ENCODE measurements at regions not wholly inside any gene's neighbourhood (a gene's known extent, or its start where the extent isn't known, plus 50 kb on each side); places are given as distances from the start of the nearest gene placed in this dataset.

DNA sequence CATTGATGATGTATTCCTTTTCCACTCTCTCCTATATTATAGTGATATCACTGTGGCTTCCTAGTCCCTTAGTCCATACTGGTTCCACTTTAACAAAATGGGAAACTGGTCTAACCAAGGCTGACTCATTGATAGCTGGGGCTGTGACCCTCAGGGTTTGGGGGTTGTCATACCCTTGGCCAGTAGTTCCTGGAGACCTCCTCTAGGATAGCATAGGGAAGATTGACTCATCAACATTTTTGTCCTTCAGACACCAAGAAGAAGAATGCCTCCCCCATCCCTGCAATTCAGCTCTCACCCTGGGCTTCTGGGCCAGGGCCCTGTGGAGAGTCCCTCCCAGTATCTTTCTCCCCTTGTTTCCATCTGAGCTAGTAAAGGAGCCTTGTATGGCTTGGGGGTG lies 68.8 kb upstream of the PRPS1 start:
- H3K27me3 ChIP-seq (ENCODE audit: control insufficient read depth, insufficient read depth, low read length) = no peaks in the 10 kb centered on the region
- no peak overlapping the region for H3K27ac ChIP-seq (ENCODE audit: low read length)
- H3K4me3 ChIP-seq (ENCODE audit: low read length) = no peak overlapping the region
- no peak for DNase-seq
- H3K9me3 ChIP-seq (ENCODE audit: control insufficient read depth, low read depth, low read length) = no peaks in the 10 kb centered on the region
- H3K4me1 ChIP-seq (ENCODE audit: control insufficient read depth, insufficient read depth, low read length) = no peaks in the 10 kb centered on the region
- no peaks in the 10 kb centered on the region for H3K36me3 ChIP-seq (ENCODE audit: control insufficient read depth, insufficient read depth, low read length)

DNA sequence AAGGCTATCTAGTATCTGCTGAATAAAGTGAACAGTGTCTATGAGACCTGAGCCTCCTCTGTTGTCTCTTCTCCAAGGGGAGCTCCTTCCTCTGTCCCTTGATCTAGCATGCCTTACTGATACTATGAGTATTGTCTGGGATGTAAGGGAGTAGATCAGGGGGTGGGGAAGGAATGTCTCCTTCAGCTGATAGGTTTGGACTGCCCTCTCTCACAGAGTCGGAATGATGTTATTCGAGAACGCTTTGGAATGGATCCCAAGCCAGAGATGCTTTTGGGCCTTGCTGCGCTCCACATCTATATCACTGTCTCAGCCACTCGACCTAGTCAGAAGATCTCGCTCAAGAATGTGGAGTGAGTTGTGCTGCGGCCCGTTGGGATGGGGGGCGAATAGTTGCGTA lies 68.3 kb upstream of the PRPS1 start:
- H3K27ac ChIP-seq (ENCODE audit: low read length) = no peak overlapping the region
- H3K27me3 ChIP-seq (ENCODE audit: control insufficient read depth, insufficient read depth, low read length) = no peaks in the 10 kb centered on the region
- H3K36me3 ChIP-seq (ENCODE audit: control insufficient read depth, insufficient read depth, low read length) = no peaks in the 10 kb centered on the region
- WGBS (ENCODE audit: insufficient coverage, low lambda C conversion rate) = no CpG with 5 or more reads among the region's 10 CpGs
- H3K4me1 ChIP-seq (ENCODE audit: control insufficient read depth, insufficient read depth, low read length) = no peaks in the 10 kb centered on the region
- no peak overlapping the region for H3K4me3 ChIP-seq (ENCODE audit: low read length)
- no peaks in the 10 kb centered on the region for H3K9me3 ChIP-seq (ENCODE audit: control insufficient read depth, low read depth, low read length)
- DNase-seq = no peak

DNA sequence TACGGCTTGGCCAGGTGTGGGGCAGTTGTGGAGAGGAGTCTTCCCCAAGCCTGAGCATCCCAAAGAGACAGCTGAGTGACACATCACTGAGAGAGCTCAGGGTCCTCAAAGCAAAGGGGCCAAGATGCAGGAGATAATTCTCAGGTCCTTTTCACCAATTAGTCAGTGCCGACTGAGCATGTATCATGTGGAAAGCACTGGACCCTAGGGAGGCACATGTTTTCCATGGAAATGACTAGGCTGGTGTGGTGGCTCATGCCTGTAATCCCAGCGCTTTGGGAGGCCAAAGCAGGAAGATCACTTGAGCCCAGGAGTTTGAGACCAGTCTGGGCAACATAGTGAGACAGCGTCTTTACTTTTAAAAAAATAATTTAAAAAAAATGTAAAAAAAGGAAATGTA lies 67.3 kb upstream of the PRPS1 start:
- no peak overlapping the region for H3K27ac ChIP-seq (ENCODE audit: low read length)
- H3K4me3 ChIP-seq (ENCODE audit: low read length) = no peak overlapping the region
- no peaks in the 10 kb centered on the region for H3K4me1 ChIP-seq (ENCODE audit: control insufficient read depth, insufficient read depth, low read length)
- no peak for DNase-seq
- no peaks in the 10 kb centered on the region for H3K36me3 ChIP-seq (ENCODE audit: control insufficient read depth, insufficient read depth, low read length)
- no peaks in the 10 kb centered on the region for H3K27me3 ChIP-seq (ENCODE audit: control insufficient read depth, insufficient read depth, low read length)
- H3K9me3 ChIP-seq (ENCODE audit: control insufficient read depth, low read depth, low read length) = no peaks in the 10 kb centered on the region
- WGBS (ENCODE audit: insufficient coverage, low lambda C conversion rate) = no CpG with 5 or more reads among the region's 4 CpGs

DNA sequence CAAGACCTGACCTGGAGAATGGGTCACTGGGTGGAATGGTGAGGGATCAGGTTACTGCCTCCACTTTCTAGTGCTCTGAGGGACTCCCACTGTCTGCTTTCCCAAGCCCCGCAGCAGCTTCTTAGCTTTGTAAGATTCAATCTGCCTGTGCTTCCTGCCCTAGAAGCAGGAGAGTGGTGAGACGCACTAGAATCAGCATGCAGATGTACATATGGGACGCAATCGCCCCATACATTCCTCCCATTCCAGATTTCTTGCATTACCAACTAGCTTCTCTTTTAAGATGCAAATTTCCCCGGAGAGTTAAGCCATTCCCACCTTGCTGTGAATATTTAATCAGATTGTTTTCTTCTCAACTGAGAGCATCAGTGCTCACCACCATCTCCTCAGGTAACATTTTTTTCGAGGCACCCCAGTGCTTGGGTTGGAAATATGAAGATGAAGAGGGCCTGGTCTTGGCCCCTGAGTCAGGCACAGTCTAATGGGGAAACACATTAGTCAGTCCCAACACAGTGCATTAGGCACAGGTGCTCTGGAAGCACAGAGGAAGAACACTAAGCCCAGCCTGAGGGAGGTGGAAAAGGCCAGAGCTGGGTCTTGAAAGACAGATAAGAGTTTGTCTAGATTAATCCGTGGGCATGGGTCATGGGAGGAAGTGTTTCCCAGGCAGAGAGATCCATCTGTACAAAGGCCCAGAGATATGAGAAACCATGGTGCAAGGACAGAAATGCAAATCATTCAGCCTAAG lies 66.7 kb upstream of the PRPS1 start:
- no peaks in the 10 kb centered on the region for H3K4me1 ChIP-seq (ENCODE audit: control insufficient read depth, insufficient read depth, low read length)
- no peaks in the 10 kb centered on the region for H3K36me3 ChIP-seq (ENCODE audit: control insufficient read depth, insufficient read depth, low read length)
- no peak overlapping the region for H3K27ac ChIP-seq (ENCODE audit: low read length)
- WGBS (ENCODE audit: insufficient coverage, low lambda C conversion rate) = no CpG with 5 or more reads among the region's 7 CpGs
- no peaks in the 10 kb centered on the region for H3K27me3 ChIP-seq (ENCODE audit: control insufficient read depth, insufficient read depth, low read length)
- no peak overlapping the region for H3K4me3 ChIP-seq (ENCODE audit: low read length)
- no peak for DNase-seq
- no peaks in the 10 kb centered on the region for H3K9me3 ChIP-seq (ENCODE audit: control insufficient read depth, low read depth, low read length)

DNA sequence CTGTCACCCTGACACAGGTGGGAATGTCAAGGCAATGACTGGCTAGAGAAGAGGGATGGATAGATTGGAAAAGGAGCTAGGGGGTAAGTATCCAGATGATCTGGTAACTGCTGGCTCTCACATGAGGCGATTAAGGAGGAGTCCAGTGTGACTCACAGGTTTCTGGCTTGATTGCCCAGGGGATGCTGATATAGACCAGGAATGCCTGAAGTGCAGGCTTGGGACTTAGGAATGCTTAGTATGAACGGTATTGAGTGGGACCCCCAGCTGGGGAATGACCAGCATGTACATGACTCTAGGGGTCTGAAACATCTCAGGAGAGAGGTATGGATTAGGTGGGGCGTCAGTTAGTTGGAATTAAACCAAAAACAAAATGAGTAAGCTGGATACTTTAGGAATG lies 65.8 kb upstream of the PRPS1 start:
- Histone ChIP-seq H3K27ac (ENCODE audit: low read length) (no peak overlapping the region), H3K4me3 (ENCODE audit: low read length) (no peak overlapping the region), H3K36me3 (ENCODE audit: control insufficient read depth, insufficient read depth, low read length) (no peaks in the 10 kb centered on the region), H3K27me3 (ENCODE audit: control insufficient read depth, insufficient read depth, low read length) (no peaks in the 10 kb centered on the region), H3K4me1 (ENCODE audit: control insufficient read depth, insufficient read depth, low read length) (no peaks in the 10 kb centered on the region), H3K9me3 (ENCODE audit: control insufficient read depth, low read depth, low read length) (no peaks in the 10 kb centered on the region)
- no CpG with 5 or more reads among the region's 3 CpGs for WGBS (ENCODE audit: insufficient coverage, low lambda C conversion rate)
- DNase-seq = no peak

DNA sequence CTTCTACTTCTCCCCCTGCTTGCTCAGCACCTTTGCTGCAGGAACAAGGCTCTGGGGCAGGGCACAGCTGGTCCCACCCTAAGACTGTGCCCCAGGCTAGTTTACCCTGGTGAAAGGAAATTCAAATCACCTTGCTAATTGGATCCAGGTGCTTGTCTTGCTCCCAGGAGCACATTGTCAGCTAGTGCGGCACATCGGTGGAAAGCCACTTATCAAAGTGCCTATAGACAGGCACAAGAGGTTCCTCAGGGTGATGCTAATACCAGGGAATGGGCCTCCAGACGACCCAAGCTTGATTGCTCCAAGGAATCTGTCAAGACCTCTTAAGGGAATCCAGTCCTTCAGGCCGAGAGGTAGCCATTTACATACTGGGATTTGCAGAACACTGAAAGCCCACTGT lies 64.5 kb upstream of the PRPS1 start:
- Histone ChIP-seq H3K4me3 (ENCODE audit: low read length) (no peak overlapping the region), H3K27me3 (ENCODE audit: control insufficient read depth, insufficient read depth, low read length) (no peaks in the 10 kb centered on the region), H3K4me1 (ENCODE audit: control insufficient read depth, insufficient read depth, low read length) (no peaks in the 10 kb centered on the region), H3K9me3 (ENCODE audit: control insufficient read depth, low read depth, low read length) (no peaks in the 10 kb centered on the region), H3K36me3 (ENCODE audit: control insufficient read depth, insufficient read depth, low read length) (no peaks in the 10 kb centered on the region), H3K27ac (ENCODE audit: low read length) (no peak overlapping the region)
- WGBS (ENCODE audit: insufficient coverage, low lambda C conversion rate) = no CpG with 5 or more reads among the region's 4 CpGs
- no peak for DNase-seq

DNA sequence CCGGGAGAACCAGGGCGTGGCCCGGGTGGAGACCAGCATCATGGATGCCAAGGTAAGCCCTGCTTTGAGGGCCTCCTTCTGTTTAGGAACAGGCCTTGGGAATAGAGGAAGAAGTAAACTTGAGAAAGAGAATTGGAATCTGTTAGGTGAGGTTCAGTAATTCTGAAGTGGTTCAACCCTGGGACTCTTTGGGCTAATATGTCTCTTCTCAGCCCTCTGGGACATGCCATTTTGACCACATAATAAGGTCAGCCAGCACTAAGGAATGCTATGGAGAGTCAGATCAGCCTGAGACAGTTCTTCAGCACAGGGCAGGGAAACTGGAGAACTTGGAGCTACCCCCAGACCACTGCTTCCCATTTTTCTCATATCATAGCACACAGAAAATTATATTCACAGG lies 63.3 kb upstream of the PRPS1 start:
- Histone ChIP-seq H3K4me1 (ENCODE audit: control insufficient read depth, insufficient read depth, low read length) (no peaks in the 10 kb centered on the region), H3K27me3 (ENCODE audit: control insufficient read depth, insufficient read depth, low read length) (no peaks in the 10 kb centered on the region), H3K36me3 (ENCODE audit: control insufficient read depth, insufficient read depth, low read length) (no peaks in the 10 kb centered on the region), H3K9me3 (ENCODE audit: control insufficient read depth, low read depth, low read length) (no peaks in the 10 kb centered on the region), H3K4me3 (ENCODE audit: low read length) (no peak overlapping the region), H3K27ac (ENCODE audit: low read length) (no peak overlapping the region)
- WGBS (ENCODE audit: insufficient coverage, low lambda C conversion rate) = no CpG with 5 or more reads among the region's 3 CpGs
- DNase-seq = no peak

DNA sequence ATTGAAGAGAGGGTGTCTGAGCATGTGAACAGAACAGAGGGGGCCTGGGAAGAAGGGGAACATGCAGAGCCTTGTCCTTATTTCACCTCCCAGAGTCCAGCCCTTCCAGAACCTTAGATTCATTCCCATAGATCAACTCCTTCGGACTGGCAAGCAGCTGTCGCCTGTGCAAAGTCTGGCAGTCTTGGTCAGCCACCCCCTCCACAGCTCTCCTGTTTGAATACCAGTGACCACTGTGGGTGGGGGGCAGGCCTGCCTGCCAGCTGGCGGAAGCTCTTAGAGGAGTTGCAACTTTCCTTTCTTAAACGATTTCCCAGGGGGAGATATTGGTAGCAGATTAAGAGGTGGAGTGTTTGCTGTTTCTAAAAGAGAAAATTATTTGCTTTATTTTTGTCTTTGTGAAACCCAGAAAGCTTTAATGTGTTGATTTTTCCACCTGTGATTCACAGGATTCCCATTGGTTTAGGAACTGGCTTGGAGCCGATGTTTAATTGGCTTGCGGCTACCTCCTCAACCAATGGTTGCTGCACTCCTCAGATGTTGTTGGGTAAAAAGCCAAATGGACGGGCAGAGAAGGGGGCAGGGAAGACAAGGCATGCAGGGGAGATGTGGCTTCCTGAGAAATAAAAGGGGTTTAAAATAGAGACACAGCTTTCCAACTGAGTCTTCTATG lies 62.2 kb upstream of the PRPS1 start:
- Histone ChIP-seq H3K9me3 (ENCODE audit: control insufficient read depth, low read depth, low read length) (no peaks in the 10 kb centered on the region), H3K27ac (ENCODE audit: low read length) (no peak overlapping the region), H3K4me3 (ENCODE audit: low read length) (no peak overlapping the region), H3K36me3 (ENCODE audit: control insufficient read depth, insufficient read depth, low read length) (no peaks in the 10 kb centered on the region), H3K4me1 (ENCODE audit: control insufficient read depth, insufficient read depth, low read length) (no peaks in the 10 kb centered on the region), H3K27me3 (ENCODE audit: control insufficient read depth, insufficient read depth, low read length) (no peaks in the 10 kb centered on the region)
- WGBS (ENCODE audit: insufficient coverage, low lambda C conversion rate) = no CpG with 5 or more reads among the region's 7 CpGs
- DNase-seq = peak in 1 of 2 donors; percentile 24

DNA sequence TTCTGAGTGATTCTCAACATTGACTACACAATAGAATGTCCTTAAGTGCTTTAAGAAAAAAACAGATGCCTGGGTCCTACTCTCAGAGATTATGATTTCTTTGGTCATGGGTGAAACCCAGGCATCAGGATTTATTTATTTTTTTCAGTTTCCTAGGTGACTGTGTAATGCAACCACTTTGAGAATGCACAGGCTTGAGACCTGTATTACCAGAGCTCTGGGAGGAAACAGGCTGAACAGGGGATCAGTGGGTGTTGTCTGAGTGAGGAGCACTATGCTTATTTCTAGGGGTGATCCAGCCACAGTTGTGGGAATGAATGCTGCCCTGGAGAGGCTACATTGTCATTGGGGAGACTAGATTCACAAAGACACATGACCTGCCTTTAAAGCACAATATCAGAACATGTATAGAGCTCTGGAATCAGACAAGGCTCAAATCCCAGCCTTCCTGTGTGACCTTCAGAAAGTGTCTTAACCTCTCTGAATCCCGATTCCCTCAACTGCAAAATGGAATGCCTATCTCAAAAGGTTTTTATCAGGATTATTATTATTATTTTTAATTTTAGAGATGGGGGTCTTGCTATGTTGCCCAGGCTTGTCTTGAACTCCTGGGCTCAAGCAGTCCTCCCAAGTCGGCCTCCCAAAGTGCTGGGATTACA lies 61.6 kb upstream of the PRPS1 start:
- no CpG with 5 or more reads among the region's 2 CpGs for WGBS (ENCODE audit: insufficient coverage, low lambda C conversion rate)
- no peak for DNase-seq
- H3K27ac ChIP-seq (ENCODE audit: low read length) = no peak overlapping the region

DNA sequence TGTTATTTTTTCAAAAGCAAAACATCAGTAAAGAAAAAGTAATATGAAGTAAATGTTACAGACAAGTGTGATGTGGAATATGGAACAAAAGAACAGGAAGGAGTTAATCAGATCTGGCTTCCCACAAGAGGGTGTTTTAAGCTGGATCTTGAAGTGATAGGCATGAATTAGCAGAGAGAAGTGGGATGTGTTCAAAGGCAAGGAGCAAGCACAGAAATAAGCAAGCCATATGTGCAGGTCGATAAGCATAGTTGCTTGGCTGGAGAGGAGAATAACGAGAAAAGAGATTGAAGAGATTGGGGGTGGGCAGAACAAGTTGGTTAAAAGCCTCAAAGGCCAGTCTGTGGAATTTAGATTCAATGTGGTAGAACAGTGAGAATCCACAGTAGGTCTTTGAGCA lies 60.9 kb upstream of the PRPS1 start:
- Histone ChIP-seq H3K27me3 (ENCODE audit: control insufficient read depth, insufficient read depth, low read length) (no peaks in the 10 kb centered on the region), H3K36me3 (ENCODE audit: control insufficient read depth, insufficient read depth, low read length) (no peaks in the 10 kb centered on the region), H3K4me3 (ENCODE audit: low read length) (no peak overlapping the region), H3K4me1 (ENCODE audit: control insufficient read depth, insufficient read depth, low read length) (no peaks in the 10 kb centered on the region), H3K27ac (ENCODE audit: low read length) (no peak overlapping the region), H3K9me3 (ENCODE audit: control insufficient read depth, low read depth, low read length) (no peaks in the 10 kb centered on the region)
- no peak for DNase-seq
- WGBS (ENCODE audit: insufficient coverage, low lambda C conversion rate) = no CpG with 5 or more reads among the region's 2 CpGs

More for the DNA sequence above, 61.6 kb upstream of the PRPS1 start:
- H3K36me3 ChIP-seq (ENCODE audit: control insufficient read depth, insufficient read depth, low read length) = no peaks in the 10 kb centered on the region
- no peaks in the 10 kb centered on the region for H3K27me3 ChIP-seq (ENCODE audit: control insufficient read depth, insufficient read depth, low read length)
- H3K4me1 ChIP-seq (ENCODE audit: control insufficient read depth, insufficient read depth, low read length) = no peaks in the 10 kb centered on the region
- H3K9me3 ChIP-seq (ENCODE audit: control insufficient read depth, low read depth, low read length) = no peaks in the 10 kb centered on the region
- no peak overlapping the region for H3K4me3 ChIP-seq (ENCODE audit: low read length)

All from large intestine (tissue), 3 donors.